ENCODE measurements at regions not wholly inside any gene's neighbourhood (a gene's known extent, or its start where the extent isn't known, plus 50 kb on each side); places are given as distances from the start of the nearest gene placed in this dataset.

DNA sequence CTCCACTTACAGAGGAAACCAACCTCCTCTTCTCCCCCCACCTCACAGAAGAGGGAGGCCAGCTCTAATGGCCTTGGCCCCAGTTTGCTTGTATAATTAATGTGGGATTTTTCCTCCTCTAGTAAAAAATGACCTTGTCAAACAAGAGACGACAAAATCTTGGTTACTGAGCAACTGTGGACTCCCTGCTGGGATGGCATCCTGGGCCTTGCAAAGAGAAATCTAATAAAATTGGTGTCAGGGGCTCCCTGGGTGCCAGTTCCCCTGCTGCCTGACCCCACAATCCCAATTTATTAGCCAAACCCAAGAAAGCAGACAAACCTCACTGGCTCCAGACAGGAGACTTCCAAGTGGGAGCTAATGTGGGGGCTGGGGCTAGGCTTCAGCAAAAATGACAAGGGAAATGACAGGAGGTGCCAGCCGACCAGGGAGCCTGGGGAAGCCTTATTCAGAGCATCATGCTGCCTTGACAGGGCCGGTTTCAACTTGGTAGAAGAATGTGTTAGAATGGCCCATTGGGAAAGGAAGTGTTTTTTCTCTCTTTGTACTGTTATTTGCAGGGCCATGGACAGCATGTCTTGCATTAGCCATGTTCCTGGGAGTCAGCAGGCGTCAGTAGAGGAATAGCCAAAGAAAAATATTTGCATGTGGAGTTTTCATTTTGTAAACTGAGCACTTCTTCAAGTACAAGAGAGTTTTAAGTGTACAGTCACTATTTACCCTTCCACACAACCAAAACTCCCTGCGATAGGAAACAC, 816.9 kb downstream of the DHX35 start:
- POLR2A ChIA-PET = no interaction called here
- no peak for DNase-seq (ENCODE audit: low read depth, low spot score)

DNA sequence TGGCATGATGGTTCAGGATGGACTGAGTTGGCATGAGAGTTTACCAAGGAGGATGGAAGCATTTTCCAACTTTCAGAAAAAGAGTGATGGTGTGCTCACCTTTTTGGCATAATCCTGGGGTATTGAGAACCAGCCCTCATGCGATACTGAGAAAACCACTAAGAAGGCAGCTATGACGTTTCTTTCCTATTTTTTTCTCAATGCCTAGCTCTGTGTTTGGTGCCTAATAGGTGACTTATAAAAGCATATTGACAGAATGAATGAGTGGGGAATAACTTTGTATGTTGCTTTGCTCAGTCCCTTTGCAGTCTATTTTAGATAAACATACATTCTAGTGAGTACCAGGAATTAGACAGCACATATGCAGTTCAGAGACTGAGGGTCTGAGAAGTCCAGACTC, 816.3 kb downstream of the DHX35 start:
- POLR2A ChIA-PET = no interaction called here
- TF ChIP-seq, protein P1, sequence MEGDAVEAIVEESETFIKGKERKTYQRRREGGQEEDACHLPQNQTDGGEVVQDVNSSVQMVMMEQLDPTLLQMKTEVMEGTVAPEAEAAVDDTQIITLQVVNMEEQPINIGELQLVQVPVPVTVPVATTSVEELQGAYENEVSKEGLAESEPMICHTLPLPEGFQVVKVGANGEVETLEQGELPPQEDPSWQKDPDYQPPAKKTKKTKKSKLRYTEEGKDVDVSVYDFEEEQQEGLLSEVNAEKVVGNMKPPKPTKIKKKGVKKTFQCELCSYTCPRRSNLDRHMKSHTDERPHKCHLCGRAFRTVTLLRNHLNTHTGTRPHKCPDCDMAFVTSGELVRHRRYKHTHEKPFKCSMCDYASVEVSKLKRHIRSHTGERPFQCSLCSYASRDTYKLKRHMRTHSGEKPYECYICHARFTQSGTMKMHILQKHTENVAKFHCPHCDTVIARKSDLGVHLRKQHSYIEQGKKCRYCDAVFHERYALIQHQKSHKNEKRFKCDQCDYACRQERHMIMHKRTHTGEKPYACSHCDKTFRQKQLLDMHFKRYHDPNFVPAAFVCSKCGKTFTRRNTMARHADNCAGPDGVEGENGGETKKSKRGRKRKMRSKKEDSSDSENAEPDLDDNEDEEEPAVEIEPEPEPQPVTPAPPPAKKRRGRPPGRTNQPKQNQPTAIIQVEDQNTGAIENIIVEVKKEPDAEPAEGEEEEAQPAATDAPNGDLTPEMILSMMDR (IDR thresholded peaks at IDR 0.05; ENCODE audit: low read depth, low read length) = no peak
- DNase-seq (ENCODE audit: low read depth, low spot score) = no peak
- no peak overlapping the region for H3K4me3 ChIP-seq (ENCODE audit: low read depth, low read length)
- no peaks in the 10 kb centered on the region for H3K27me3 ChIP-seq (ENCODE audit: control insufficient read depth, insufficient read depth, low read length)
- CTCF ChIA-PET = no interaction called here
- H3K9me3 ChIP-seq (ENCODE audit: control insufficient read depth, insufficient read depth, low read length) = no peaks in the 10 kb centered on the region
- H3K27ac ChIP-seq (ENCODE audit: low read depth, low read length) = no peak overlapping the region

More for the DNA sequence above, 816.9 kb downstream of the DHX35 start:
- no peaks in the 10 kb centered on the region for H3K9me3 ChIP-seq (ENCODE audit: control insufficient read depth, insufficient read depth, low read length)
- no peaks in the 10 kb centered on the region for H3K27me3 ChIP-seq (ENCODE audit: control insufficient read depth, insufficient read depth, low read length)
- no peak overlapping the region for H3K4me3 ChIP-seq (ENCODE audit: low read depth, low read length)
- CTCF ChIA-PET = no interaction called here
- TF ChIP-seq, protein P1 (IDR thresholded peaks at IDR 0.05; ENCODE audit: low read depth, low read length) = peak; percentile 36
- H3K27ac ChIP-seq (ENCODE audit: low read depth, low read length) = no peak overlapping the region

DNA sequence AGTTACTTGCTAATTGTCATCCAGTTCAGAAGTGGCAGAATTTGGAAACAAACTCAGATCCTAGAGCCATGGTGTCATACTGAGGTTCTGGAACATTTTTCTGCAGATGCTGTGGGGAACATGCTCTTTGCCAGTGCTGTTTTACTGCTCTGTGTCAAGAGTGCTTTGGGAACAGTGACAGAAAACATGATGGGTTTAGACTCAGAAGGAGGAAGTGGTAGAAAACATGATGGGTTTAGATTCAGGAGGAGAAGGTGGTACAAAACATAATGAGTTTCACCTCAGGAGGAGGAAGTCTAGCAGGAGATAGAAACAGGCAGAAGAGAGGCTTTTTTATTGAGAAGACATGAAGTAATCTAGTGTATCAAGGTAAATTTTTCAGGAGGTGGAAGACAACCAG, 815.5 kb downstream of the DHX35 start:
- ChIA-PET CTCF (no interaction called here), POLR2A (no interaction called here)
- no peaks in the 10 kb centered on the region for H3K27me3 ChIP-seq (ENCODE audit: control insufficient read depth, insufficient read depth, low read length)
- no peaks in the 10 kb centered on the region for H3K9me3 ChIP-seq (ENCODE audit: control insufficient read depth, insufficient read depth, low read length)
- no peak overlapping the region for H3K4me3 ChIP-seq (ENCODE audit: low read depth, low read length)
- no peak overlapping the region for H3K27ac ChIP-seq (ENCODE audit: low read depth, low read length)
- no peak for DNase-seq (ENCODE audit: low read depth, low spot score)
- TF ChIP-seq, protein P1 (IDR thresholded peaks at IDR 0.05; ENCODE audit: low read depth, low read length) = no peak

DNA sequence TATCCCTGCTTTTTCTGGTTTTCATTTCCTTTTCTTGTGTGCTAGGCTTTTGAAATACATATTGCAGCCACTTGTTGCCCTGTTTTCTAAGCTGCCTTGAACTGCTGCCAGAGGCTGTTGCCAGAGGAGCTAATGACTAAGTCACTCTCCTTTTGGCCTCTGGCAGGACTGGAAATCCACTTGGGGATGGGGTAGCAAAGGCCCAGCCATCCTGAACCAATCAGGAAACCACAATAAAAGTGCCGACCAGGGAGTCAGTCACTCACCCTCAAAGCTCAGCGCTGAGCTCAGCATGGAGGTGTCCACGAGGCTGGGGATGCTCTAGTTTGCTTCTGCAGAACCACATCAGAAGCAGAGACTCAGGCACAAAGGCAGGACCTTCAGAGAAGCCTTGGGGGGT, 813.0 kb downstream of the DHX35 start:
- DNase-seq (ENCODE audit: low read depth, low spot score) = no peak
- CTCF ChIA-PET = no interaction called here

DNA sequence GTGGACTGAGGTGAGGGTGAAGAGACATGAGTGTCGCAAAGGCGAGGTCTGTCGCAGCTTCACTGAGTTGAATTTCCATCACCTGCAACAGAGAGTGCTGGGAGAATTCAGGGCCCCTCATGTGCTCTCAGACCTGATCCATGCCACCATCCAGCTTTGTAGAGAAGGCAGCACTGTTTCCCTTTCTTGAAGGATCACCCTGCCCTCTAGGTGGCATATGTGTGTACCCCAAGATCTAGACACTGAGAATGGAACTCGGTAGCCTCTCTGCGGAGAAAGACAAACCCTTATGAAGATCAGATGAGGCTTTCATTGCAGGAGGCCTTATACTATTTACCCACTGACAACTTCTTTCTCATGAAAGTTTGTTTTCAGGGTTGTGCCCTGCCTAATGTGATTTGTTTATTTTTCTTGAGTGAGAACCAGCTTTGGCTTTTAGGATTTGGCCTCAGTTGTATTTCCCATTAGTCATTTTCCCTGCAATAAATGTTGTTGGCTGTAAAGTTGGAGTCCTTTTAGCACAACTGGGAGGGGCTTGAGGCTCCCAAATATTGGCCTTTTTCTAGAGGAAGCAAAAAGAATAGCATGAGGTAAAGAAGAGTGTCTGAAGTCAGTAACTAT, 811.3 kb downstream of the DHX35 start:
- ChIA-PET CTCF (no interaction called here), POLR2A (no interaction called here)
- no peaks in the 10 kb centered on the region for H3K27me3 ChIP-seq (ENCODE audit: control insufficient read depth, insufficient read depth, low read length)
- TF ChIP-seq, protein P1 (IDR thresholded peaks at IDR 0.05; ENCODE audit: low read depth, low read length) = no peak
- H3K27ac ChIP-seq (ENCODE audit: low read depth, low read length) = no peak overlapping the region
- H3K9me3 ChIP-seq (ENCODE audit: control insufficient read depth, insufficient read depth, low read length) = no peaks in the 10 kb centered on the region
- no peak overlapping the region for H3K4me3 ChIP-seq (ENCODE audit: low read depth, low read length)
- no peak for DNase-seq (ENCODE audit: low read depth, low spot score)

More for the DNA sequence above, 813.0 kb downstream of the DHX35 start:
- TF ChIP-seq, protein P1 (IDR thresholded peaks at IDR 0.05; ENCODE audit: low read depth, low read length) = no peak
- Histone ChIP-seq H3K9me3 (ENCODE audit: control insufficient read depth, insufficient read depth, low read length) (no peaks in the 10 kb centered on the region), H3K4me3 (ENCODE audit: low read depth, low read length) (no peak overlapping the region), H3K27me3 (ENCODE audit: control insufficient read depth, insufficient read depth, low read length) (no peaks in the 10 kb centered on the region), H3K27ac (ENCODE audit: low read depth, low read length) (no peak overlapping the region)
- POLR2A ChIA-PET = no interaction called here

Measured in AG04450 (cell line).